Stimulated activated memory B cell treated with anti-CD40 and anti-IgM and Interleukin-4, amounts not matched to agents 10 μg/mL and 1 μg/mL and 100 μg/mL, for 72 hours (primary cell): ENCODE measurements at regions not wholly inside any gene's neighbourhood (a gene's known extent, or its start where the extent isn't known, plus 50 kb on each side); places are given as distances from the start of the nearest gene placed in this dataset.
"Not testable (repeated sequence)": the region's sequence is repeated elsewhere in the genome, so short reads cannot be mapped to it uniquely, and the experiment has no call there.

Experiments used
- ATAC-seq: fragments of 150-1000 bp; cut with Tn5 transposase; 2 replicates; pipeline ENCODE4 v1.10.0; 2021
- H3K27ac Mint-ChIP-seq: one replicate; pipeline ENCODE4 v1.8.0; 2022; ENCODE audit warnings: mild to moderate bottlenecking, mixed read lengths
- H3K27me3 Mint-ChIP-seq: one replicate; pipeline ENCODE4 v1.8.0; 2022; ENCODE audit warnings: mixed read lengths
- H3K36me3 Mint-ChIP-seq: one replicate; pipeline ENCODE4 v1.8.0; 2022; ENCODE audit warnings: mixed read lengths
- H3K4me1 Mint-ChIP-seq: one replicate; pipeline ENCODE4 v1.8.0; 2022; ENCODE audit warnings: mixed read lengths
- H3K4me3 Mint-ChIP-seq: one replicate; pipeline ENCODE4 v1.8.0; 2022; ENCODE audit warnings: mild to moderate bottlenecking, moderate library complexity, mixed read lengths
- H3K9me3 Mint-ChIP-seq: one replicate; pipeline ENCODE4 v1.8.0; 2022; ENCODE audit warnings: mixed read lengths

DNA sequence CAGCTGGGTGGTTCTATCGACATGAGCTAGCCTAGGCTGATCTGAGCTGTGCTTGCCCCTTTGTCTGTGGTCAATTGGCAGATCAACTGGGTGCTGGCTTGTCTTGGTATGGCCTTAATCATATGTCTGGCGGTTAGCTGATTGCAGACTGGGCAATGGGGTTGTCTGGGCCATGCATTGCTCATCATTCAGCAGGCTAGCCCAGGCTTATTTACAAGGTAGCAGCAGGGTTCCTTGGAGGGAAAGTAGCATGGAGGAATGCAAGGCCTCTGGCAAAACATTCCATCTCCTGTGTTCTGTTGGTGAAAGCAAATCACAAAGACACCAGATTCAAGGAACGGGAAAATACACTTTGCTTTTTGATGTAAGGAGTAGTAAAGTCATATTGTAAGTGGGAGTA, 84.0 kb upstream of the IVNS1ABP start:
- peaks cover 4% of the 10 kb centered on the region for H3K9me3 Mint-ChIP-seq
- no peak overlapping the region for H3K4me3 Mint-ChIP-seq
- no peak for ATAC-seq
- H3K27me3 Mint-ChIP-seq = peaks cover 18% of the 10 kb centered on the region
- H3K27ac Mint-ChIP-seq = no peak overlapping the region
- no peaks in the 10 kb centered on the region for H3K36me3 Mint-ChIP-seq
- H3K4me1 Mint-ChIP-seq = peaks cover 3% of the 10 kb centered on the region

- ATAC-seq = no peak
- H3K27me3 Mint-ChIP-seq = peaks cover 18% of the 10 kb centered on the region
- H3K36me3 Mint-ChIP-seq = no peaks in the 10 kb centered on the region
- H3K9me3 Mint-ChIP-seq = peaks cover 4% of the 10 kb centered on the region
- H3K4me3 Mint-ChIP-seq = no peak overlapping the region
- no peak overlapping the region for H3K27ac Mint-ChIP-seq
- no peaks in the 10 kb centered on the region for H3K4me1 Mint-ChIP-seq
Measured at GRCh38 chr1:185400052-185400451, 83.0 kb upstream of the IVNS1ABP start.

- ATAC-seq = no peak
- no peaks in the 10 kb centered on the region for H3K4me1 Mint-ChIP-seq
Measured at GRCh38 chr1:185398599-185398998, 81.6 kb upstream of the IVNS1ABP start.

GRCh38 chr1:185398022-185398421, 81.0 kb upstream of the IVNS1ABP start:
- Mint-ChIP-seq H3K9me3 (peaks cover 4% of the 10 kb centered on the region), H3K27ac (no peak overlapping the region), H3K4me1 (no peaks in the 10 kb centered on the region), H3K27me3 (peaks cover 8% of the 10 kb centered on the region), H3K36me3 (no peaks in the 10 kb centered on the region), H3K4me3 (no peak overlapping the region)
- no peak for ATAC-seq

More at GRCh38 chr1:185398599-185398998, 81.6 kb upstream of the IVNS1ABP start:
- Mint-ChIP-seq H3K36me3 (no peaks in the 10 kb centered on the region), H3K9me3 (peaks cover 4% of the 10 kb centered on the region), H3K27ac (no peak overlapping the region), H3K4me3 (no peak overlapping the region), H3K27me3 (peaks cover 10% of the 10 kb centered on the region)

DNA sequence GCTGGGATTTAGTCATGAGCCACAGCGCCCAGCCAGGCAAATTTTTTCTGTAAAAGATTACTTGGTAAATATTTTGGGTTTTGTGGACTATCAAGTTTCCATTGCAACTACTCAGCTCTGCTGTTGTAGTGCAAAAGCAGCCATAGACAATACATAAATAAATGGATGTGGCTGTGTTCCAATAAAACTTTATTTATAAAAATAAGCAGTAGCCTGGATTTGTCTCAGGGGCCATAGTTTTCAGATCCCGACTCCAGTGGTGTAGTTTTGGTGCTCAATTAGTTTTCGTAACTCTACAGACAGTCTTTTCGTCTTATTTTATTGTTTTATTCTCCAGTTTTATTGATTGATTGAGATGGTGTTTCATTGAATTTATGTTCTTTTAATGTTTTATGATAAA, 80.1 kb upstream of the IVNS1ABP start:
- no peaks in the 10 kb centered on the region for H3K27me3 Mint-ChIP-seq
- no peaks in the 10 kb centered on the region for H3K36me3 Mint-ChIP-seq
- no peaks in the 10 kb centered on the region for H3K4me1 Mint-ChIP-seq
- H3K27ac Mint-ChIP-seq = no peak overlapping the region
- ATAC-seq = no peak
- H3K9me3 Mint-ChIP-seq = peaks cover 4% of the 10 kb centered on the region
- H3K4me3 Mint-ChIP-seq = no peak overlapping the region

DNA sequence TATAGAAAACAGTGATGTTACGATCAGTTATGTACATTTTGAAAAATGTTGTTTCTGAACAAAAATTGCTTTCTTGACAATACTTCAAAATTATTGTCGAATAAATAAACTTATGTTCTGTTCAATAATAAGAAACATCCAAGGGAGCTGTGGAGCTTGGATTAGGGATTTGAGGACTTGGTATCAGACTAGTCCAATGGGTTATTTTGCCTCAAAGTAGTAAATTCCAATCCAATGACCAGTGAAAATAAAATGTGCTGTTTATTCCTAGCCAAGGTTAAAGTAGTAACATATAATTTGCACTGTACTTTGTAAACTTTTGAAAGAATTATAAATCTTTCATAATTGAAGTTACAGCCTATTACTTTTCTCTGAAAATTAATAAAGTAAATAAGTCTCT, 79.1 kb upstream of the IVNS1ABP start:
- Mint-ChIP-seq H3K36me3 (no peaks in the 10 kb centered on the region), H3K9me3 (peaks cover 4% of the 10 kb centered on the region), H3K27me3 (no peaks in the 10 kb centered on the region), H3K4me3 (no peak overlapping the region), H3K27ac (no peak overlapping the region), H3K4me1 (no peaks in the 10 kb centered on the region)
- no peak for ATAC-seq

GRCh38 chr1:185393815-185394214, 76.8 kb upstream of the IVNS1ABP start:
- no peaks in the 10 kb centered on the region for H3K4me1 Mint-ChIP-seq
- H3K4me3 Mint-ChIP-seq = no peak overlapping the region
- H3K36me3 Mint-ChIP-seq = no peaks in the 10 kb centered on the region
- no peak for ATAC-seq
- no peak overlapping the region for H3K27ac Mint-ChIP-seq
- peaks cover 4% of the 10 kb centered on the region for H3K9me3 Mint-ChIP-seq
- no peaks in the 10 kb centered on the region for H3K27me3 Mint-ChIP-seq

DNA sequence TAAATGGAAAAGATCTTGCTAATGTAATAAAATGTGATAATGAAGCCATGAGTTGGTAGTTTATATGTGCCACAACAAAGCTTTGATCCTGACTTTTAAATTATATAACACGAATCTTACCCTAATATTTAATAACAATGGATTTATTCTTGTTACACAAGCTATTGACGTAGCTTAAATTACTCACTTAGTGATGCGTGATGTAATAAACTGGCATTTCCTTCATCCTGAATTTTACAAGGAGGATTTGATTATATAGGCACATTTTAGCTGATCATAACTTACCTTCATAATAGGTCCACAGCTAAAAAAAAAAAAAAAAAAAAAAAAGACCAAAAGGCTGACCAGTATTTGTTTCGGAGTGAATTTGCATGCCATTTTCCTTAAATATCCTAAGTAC, 76.2 kb upstream of the IVNS1ABP start:
- peaks cover 4% of the 10 kb centered on the region for H3K9me3 Mint-ChIP-seq
- no peak overlapping the region for H3K4me3 Mint-ChIP-seq
- no peaks in the 10 kb centered on the region for H3K4me1 Mint-ChIP-seq
- H3K27me3 Mint-ChIP-seq = no peaks in the 10 kb centered on the region
- no peaks in the 10 kb centered on the region for H3K36me3 Mint-ChIP-seq
- no peak overlapping the region for H3K27ac Mint-ChIP-seq
- ATAC-seq = no peak

DNA sequence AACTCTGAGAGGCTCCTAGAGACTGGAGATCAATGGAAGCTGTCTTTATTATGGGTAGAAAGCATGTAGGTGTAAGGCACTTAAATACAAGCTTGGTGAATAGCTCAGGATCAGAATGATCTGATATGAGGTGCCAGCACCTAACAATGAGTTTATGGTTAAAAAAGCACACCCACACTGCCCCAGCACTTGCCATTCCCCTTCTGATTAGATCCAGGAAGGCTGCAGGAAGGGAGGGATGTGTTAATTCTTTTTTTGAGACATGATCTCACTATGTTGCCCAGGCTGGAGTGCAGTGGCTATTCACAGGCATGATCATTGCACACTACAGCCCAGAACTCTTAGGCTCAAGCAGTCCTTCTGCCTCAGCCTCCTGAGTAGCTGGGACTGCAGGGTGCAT, 71.8 kb upstream of the IVNS1ABP start:
- H3K4me1 Mint-ChIP-seq = no peaks in the 10 kb centered on the region
- no peak for ATAC-seq
- no peaks in the 10 kb centered on the region for H3K27me3 Mint-ChIP-seq
- H3K27ac Mint-ChIP-seq = no peak overlapping the region
- H3K36me3 Mint-ChIP-seq = no peaks in the 10 kb centered on the region
- no peaks in the 10 kb centered on the region for H3K9me3 Mint-ChIP-seq
- H3K4me3 Mint-ChIP-seq = no peak overlapping the region

GRCh38 chr1:185388346-185388745, 71.3 kb upstream of the IVNS1ABP start:
- Mint-ChIP-seq H3K9me3 (no peaks in the 10 kb centered on the region), H3K4me1 (no peaks in the 10 kb centered on the region), H3K4me3 (no peak overlapping the region), H3K36me3 (no peaks in the 10 kb centered on the region), H3K27ac (no peak overlapping the region), H3K27me3 (no peaks in the 10 kb centered on the region)
- no peak for ATAC-seq

GRCh38 chr1:185385991-185386390, 68.9 kb upstream of the IVNS1ABP start:
- Mint-ChIP-seq H3K27ac (no peak overlapping the region), H3K9me3 (peaks cover 3% of the 10 kb centered on the region), H3K36me3 (no peaks in the 10 kb centered on the region), H3K4me1 (no peaks in the 10 kb centered on the region), H3K27me3 (no peaks in the 10 kb centered on the region), H3K4me3 (no peak overlapping the region)
- no peak for ATAC-seq

DNA sequence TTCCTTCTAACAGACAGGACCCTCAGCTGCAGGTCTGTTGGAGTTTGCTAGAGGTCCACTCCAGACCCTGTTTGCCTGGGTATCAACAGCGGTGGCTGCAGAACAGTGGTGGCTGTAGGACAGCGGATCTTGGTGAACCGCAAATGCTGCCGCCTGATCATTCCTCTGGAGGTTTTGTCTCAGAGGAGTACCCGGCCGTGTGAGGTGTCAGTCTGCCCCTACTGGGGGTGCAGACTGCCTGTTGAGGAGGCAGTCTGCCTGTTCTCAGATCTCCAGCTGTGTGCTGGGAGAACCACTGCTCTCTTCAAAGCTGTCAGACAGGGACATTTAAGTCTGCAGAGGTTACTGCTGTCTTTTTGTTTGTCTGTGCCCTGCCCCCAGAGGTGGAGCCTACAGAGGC, 66.8 kb upstream of the IVNS1ABP start:
- H3K9me3 Mint-ChIP-seq, H3K27ac Mint-ChIP-seq, H3K36me3 Mint-ChIP-seq, H3K4me1 Mint-ChIP-seq, H3K4me3 Mint-ChIP-seq, H3K27me3 Mint-ChIP-seq, ATAC-seq: not testable (repeated sequence)

- no peak for ATAC-seq
- Mint-ChIP-seq H3K27ac (no peak overlapping the region), H3K9me3 (no peaks in the 10 kb centered on the region), H3K4me1 (peaks cover 13% of the 10 kb centered on the region), H3K4me3 (no peak overlapping the region), H3K27me3 (no peaks in the 10 kb centered on the region), H3K36me3 (no peaks in the 10 kb centered on the region)
Measured at GRCh38 chr1:185377831-185378230, 60.8 kb upstream of the IVNS1ABP start.

GRCh38 chr1:185376840-185377635, 60.0 kb upstream of the IVNS1ABP start:
- peaks cover 13% of the 10 kb centered on the region for H3K4me1 Mint-ChIP-seq
- ATAC-seq = no peak
- no peaks in the 10 kb centered on the region for H3K9me3 Mint-ChIP-seq
- no peaks in the 10 kb centered on the region for H3K27me3 Mint-ChIP-seq
- no peak overlapping the region for H3K4me3 Mint-ChIP-seq
- H3K36me3 Mint-ChIP-seq = no peaks in the 10 kb centered on the region
- no peak overlapping the region for H3K27ac Mint-ChIP-seq

DNA sequence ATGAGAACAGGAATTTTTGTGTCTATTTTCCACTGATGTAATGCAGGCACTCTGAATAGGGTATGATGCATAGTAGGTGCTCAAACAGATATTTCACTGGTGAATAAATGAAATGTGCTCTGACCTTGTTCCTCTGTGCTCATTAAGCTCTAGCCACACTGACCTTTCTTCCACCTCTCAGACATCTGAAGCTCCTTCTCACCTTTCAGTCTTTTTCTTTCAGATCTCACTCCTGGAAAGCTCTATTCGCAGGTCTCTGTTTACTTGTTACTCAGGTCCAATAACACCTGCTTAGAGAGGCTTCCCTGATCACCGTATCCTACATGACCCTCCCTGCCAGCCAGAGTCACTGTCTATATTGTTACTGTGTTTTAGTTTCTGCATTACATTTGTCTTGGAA, 59.2 kb upstream of the IVNS1ABP start:
- Mint-ChIP-seq H3K4me1 (peaks cover 13% of the 10 kb centered on the region), H3K27me3 (no peaks in the 10 kb centered on the region), H3K36me3 (no peaks in the 10 kb centered on the region), H3K4me3 (no peak overlapping the region), H3K9me3 (no peaks in the 10 kb centered on the region), H3K27ac (no peak overlapping the region)
- no peak for ATAC-seq

- H3K27me3 Mint-ChIP-seq = no peaks in the 10 kb centered on the region
- no peak overlapping the region for H3K4me3 Mint-ChIP-seq
- H3K9me3 Mint-ChIP-seq = no peaks in the 10 kb centered on the region
- no peak overlapping the region for H3K27ac Mint-ChIP-seq
- H3K36me3 Mint-ChIP-seq = no peaks in the 10 kb centered on the region
- no peak for ATAC-seq
- H3K4me1 Mint-ChIP-seq = peaks cover 13% of the 10 kb centered on the region
Measured at GRCh38 chr1:185375583-185375982, 58.5 kb upstream of the IVNS1ABP start.
